ENCODE measurements at regions not wholly inside any gene's neighbourhood (a gene's known extent, or its start where the extent isn't known, plus 50 kb on each side); places are given as distances from the start of the nearest gene placed in this dataset.

DNA sequence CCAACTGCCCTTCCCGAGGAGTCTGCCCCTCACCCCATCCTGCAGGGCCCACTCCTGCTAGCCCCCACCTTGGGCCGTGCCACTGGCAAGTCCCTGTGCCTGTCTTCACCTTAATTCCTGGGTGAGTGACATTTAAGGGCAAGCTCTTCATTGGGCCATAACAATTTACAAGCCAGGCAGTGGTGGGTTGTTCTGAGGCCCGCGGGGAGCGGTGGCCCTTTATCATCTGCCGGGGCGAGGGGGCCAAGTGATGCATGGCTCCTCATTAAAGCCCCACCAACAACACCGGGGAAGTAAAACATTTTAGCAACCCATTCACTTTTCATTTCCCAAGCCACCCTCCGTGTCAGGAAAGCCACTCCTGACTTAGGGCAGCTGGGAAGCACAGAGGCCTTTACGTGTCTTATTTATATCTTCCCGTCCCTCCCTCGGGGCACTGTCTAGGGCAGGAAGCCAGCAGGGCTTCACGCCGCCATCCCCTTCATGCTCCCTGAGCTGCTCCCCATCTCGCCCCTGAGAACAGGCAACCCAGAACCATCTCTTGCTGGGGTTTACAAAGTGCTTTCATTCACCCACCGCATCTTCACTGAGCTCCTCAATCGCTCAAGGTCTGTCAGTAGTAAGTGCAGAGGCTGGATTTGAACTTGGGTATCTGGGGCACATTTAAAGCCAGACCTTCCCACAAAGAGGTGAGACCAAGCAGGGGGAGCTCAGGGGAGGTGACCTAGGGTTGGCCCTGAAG lies 55.5 kb upstream of the CCDC167 start:
- DNase-seq = no peak

DNA sequence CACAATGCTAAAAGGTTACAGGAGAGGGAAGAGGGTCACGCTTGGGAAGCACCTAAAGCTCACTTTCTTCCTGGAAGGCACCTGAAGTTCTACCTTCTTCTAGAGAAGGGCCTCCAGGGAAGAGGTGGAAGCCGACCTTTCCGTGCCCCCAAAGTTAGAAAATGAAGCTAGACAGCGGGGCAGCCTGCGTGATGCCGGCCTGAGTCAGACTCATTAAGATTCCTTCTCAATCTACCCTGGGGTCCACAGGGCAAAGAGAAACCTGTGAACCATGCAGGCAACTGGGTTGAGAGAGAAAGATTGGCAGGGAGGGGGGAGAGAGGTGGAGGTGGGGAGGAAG lies 54.8 kb upstream of the CCDC167 start:
- DNase-seq = no peak

DNA sequence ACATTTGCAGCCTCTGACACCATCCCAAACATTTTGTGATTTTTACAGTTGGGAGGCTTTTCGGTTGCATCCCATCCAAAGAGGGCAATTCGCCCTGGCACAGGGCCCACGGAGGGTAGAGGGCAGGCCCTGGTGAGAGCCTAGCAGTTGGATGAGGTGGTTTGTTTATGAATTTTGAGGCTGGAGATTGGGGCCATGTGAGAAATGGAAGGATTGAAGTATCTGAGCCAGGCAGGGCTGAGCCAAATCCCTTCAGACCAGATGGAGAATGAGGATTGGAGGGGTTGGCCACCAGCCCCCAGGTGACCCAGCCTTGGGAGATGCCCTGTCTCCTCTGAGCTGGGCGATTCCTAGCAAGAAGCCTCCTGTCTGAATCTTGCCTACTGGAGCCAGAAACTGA lies 52.6 kb upstream of the CCDC167 start:
- no peak for DNase-seq

DNA sequence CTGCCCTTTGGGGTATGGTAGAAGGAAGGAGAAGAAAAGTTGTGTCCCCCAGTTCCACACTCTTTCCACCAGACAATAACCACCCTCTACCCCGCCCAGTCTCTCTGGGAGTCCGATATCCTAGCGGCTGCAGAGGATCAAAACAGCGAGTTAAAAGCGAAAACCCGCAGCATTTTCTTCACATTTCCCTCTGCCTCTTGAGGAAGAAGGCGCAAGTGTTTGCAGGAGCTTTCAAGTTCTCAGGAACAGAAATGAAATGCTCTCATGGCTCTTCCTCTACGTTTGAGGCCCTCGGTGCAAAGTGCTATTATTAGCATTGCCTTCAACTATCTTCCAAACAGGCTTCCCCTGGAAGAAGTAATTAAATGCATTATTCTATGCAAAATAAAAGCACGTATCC lies 52.2 kb upstream of the CCDC167 start:
- DNase-seq = no peak

DNA sequence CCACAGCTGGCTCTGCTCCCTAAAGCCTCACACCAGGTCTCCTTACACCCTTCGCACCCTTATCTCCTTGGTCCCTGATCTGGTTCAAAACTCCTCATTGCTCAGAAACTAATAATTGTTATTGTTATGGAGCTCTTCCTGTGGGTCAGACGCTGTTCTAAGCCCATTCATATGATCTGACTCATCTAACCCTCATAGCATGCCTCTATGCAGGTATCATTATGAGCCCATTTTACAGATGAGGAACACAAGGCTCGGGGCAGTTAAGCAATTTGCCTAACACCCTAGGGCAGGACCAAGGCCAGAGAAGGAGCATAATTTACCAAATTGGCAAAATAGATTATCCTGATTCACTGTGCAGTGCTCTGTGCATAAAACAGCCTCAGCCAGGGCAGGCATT lies 51.8 kb upstream of the CCDC167 start:
- no peak for DNase-seq

DNA sequence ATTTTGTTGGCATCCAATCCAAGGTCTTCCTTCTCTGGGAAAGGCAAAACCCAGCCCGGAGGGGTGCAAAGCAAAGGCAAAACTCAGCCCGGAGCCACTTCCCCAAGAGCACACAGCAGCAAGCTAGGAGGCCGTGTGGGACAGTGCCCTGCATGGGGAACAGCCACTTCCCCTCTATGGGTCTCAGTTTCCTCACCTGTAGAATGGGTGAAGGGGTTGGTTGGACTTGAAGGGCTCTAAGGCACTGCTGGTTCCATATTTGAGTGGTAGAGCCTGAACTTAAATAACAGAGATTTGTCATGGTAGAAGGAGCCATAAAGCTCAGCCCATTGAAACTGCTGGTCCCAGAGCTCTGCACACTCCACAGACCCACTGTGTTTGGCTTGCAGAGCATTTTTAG lies 51.3 kb upstream of the CCDC167 start:
- DNase-seq = no peak

DNA sequence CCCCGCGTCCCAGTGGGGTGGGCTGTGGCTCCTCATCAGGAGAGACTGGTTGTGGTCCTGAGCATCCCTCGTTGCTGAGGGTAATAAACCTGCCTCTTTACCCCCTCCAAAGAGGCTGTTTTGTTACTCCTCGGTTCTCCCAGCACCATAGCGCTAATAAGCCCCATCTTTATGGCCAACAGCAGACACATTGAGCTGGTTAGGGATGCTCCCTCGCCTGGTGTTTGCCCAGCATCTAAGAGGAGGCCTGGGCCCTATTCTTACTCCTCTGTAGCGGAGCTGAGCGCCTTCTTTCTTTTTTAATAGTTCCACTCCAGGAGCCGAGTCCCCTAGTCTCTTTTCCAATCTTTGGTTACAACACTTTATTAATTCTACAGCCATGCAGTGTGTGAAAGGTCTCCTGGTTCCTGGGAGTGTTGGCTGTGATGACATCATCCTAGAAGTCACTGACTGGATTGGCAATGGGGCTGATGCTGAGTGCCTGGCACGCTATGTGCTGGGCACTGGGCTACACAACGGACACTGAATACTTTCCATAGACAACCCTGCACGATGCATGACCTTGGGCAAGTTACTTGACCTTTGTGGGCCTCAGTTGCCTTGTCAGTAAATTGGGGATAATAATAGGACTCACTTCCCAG lies 50.6 kb upstream of the CCDC167 start:
- no peak for DNase-seq

DNA sequence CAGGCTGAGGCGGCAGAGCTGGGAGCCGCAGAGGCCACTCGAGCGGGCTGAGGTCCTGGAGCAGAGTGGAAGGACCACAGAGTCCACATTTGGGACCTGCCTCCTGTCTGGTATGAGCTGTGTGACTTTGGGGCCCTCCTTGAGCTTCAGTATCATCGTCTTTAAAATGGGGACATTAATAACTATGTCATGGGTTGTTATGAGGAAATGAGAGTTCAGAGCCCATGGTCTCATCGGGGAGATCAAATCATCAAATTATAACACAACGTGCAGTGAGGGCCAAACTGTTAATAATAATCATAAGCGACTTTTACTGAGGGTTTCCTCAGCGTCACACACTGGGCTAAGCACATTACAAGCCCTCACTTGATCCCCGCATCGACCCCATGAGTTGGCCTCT lies 49.9 kb upstream of the CCDC167 start:
- no peak for DNase-seq

Data from inflammatory macrophage treated with lipopolysaccharide for 4 hours (primary cell).